NCI-H1436 treated with DMSO at 0.1 percent for 48 hours (cell line): ENCODE measurements at regions not wholly inside any gene's neighbourhood (a gene's known extent, or its start where the extent isn't known, plus 50 kb on each side); places are given as distances from the start of the nearest gene placed in this dataset.

ENCODE experiments used
- DNase-seq: peaks from one replicate; lab custom pipeline; 2025; lab: John Stamatoyannopoulos, UW

DNA sequence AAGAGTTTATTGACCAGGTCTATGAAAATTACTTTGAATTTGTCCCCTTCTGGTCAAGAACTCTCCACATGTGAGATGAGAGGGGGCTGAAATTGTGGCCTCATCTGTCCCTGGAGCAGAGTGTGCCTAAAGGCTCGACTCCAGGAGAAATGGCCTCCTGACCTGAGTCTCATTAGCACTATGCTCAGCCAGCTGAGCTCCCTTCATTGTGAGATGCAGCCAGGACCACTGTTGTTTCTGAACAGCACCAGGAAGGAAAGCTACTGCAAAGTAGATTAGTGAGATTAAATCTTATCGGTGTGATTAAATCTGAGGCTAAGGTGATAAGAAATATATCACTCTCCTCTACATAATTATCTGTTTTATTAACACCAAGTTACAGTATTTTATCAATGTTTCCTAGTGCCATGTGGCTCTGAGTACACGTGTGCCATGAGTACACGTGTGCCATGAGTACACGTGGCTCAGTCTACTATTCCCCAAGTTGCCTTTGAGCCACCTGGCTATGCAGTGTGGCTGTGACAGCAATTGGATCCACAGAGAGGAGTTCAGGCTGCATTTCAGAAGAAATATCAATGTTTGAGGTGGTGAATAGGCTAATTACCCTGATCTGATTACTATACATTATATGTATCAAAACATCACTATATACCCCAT lies 126.9 kb downstream of the IPMK start:
- no peak for DNase-seq

GRCh38 chr10:58140054-58140453 lies 127.6 kb downstream of the IPMK start:
- DNase-seq, result no peak

- DNase-seq, result peak; percentile 84
These were observed 129.9 kb downstream of the IPMK start for GRCh38 chr10:58137813-58138212.

DNA sequence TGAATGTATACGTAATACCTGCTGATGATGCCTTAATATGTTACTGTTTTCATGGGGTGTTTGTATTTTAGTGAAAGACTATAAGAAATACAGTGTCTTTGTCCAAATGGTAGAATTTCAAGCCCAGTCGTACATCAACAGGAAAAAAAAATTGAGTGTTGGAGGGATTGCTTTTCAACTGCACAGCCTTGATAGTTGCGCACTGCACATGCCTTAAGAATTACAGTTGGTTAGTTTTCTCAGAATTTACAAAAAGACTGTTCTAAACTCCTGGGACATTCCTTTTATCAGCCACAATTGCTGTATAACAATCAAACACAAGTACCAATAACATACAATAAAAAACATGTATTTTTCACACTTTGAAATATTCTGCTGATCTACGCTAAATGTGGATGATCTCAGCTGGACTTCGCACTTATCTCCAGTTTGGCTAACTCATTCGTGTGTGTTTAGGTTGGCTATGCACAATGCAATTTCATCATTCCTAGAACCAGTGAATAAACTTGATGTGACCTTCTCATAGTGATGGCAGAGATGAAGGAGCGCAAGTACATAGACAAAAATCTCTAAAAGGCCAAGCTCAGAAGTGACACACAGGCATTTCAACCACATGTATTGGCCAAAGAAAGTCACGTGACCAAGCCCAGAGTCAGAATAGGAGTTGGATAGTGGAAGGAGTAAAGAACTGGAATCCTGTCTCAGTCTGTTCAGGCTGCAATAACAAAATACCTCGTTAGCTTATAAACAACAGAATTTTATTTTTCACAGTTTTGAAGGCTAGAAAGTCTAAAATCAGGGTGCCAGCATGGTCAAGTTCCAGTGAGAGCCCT lies 152.3 kb downstream of the IPMK start:
- DNase-seq, result no peak

GRCh38 chr10:58109731-58110130 lies 158.0 kb downstream of the IPMK start:
- no peak for DNase-seq

DNA sequence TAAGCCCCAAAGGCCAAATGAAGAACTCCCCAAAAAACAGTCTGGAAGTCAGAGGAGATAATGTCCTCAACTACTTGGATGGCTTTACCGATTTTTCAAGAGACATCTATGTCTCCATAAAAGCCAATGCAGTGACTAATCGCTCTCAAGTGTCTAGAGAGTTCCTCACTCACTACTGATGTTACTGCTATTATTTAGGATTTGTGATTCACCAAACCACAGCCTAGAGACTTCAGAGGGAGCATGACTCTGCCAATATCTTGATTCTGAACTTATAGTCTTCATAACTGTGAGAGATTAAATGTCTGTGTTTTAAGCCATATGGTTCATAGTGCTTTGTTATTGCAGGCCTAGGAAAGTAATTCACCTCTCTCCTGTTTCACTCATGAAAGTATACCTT lies 160.2 kb downstream of the IPMK start:
- no peak for DNase-seq

DNA sequence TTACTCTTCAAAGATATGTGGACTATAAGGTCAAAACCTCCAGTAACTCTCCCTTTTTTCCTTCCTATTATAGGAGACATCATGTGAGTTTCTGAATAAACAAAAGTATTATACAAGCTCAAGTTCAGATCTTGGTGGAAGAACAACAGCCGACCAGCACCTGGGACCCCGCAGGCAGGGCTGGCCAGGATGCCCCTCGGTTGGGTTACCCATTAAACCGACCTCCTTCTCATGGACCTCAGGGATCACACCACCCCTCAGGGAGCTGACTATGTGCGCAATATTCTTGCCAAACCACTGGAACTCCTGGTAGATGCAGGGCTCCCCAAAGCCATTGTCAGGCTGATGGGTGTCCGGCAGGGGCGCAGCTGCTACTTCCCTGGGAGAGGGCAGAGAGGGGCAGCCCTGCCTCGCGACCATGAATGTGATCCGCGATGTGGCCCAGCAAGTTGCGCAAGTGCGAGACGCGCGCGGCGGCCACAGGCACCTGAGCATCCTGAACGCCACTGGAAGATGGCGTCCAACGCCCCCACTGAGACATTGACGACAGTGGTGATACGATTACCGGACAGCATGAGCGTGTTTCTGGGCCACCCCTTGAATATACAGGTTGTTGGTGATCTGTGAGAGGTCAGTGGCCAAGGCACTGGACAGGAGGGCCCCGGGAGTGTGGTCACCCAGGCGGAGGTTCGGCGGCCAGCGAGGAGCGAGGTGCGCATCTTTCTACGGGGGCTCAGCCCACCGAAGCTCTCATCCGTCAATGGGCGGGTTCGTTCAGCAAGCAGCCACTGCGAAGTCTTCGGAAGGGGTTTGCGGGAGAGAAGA lies 161.3 kb downstream of the IPMK start:
- no peak for DNase-seq

DNA sequence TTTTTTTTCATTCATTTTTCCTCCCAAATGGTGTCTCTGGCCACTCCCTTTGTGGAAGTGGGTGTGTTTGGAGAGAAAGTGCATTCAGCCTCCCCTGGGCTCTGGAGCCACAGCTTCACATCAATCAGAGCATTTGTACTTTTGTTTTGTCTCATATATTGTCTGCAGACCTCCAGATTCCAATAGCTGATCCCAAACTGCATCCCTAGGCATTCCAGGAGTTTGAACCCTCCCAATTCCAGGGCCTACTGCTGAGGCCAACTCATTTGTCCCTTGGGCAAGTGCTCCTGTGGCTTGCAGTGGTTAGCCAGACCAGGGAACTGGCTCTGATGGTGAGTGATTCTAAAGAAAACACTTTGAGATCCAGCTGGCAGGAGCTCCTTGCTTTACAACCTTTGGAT lies 163.3 kb downstream of the IPMK start:
- DNase-seq, result no peak

GRCh38 chr10:58102897-58103296 lies 164.8 kb downstream of the IPMK start:
- DNase-seq, result no peak

DNA sequence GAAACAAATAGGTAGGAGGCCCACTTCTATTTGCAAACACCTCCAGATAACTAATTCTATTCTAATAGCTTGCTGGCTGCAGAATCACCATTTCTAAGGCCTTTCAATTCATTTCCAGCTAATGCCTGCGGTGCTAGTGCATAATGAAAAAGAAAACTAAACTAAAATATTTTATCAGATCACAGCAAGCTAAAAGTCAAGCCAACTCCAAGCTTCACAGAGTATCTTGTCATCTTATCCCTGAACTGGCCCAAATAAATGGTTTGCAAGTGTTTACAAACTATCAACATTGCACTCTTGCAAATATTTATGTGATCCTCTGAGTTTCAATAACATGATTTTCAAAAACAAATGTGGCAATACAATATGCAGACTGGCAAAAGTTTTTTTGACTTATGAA lies 166.0 kb downstream of the IPMK start:
- no peak for DNase-seq

DNA sequence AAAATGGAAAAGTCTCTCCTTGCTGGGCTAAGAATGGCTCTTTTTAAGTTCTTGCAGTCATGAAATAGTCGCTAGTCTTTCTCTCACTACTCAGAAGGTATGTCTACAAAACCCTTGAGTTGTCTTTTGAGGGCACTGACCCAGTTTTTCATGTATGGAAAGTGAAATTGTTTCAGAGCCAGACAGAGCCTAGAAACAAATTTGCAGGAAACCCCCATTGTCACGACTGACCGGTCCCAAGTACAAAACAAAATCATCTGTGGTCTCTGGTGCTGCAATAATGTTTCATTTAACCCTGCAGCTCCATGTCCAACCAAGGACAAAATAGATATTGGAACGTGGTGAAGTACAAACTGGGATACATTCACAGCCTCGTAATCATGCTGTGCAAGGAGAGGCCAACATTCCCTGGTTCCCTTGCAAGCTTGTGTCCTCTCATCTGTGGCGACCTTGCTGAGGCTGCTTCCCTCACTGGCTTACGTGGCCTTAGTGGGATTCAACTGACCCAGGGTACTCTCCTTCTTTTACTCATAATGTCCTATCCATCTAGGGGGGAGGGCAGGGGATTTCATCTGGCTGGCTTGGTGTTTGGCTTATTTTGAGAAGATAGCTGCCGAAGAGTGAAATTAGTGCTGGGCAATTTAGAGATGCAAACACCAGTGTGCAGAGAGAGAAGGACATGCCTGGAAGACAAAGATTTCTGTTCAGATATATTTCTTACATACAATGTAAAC lies 172.5 kb downstream of the IPMK start:
- no peak for DNase-seq

DNA sequence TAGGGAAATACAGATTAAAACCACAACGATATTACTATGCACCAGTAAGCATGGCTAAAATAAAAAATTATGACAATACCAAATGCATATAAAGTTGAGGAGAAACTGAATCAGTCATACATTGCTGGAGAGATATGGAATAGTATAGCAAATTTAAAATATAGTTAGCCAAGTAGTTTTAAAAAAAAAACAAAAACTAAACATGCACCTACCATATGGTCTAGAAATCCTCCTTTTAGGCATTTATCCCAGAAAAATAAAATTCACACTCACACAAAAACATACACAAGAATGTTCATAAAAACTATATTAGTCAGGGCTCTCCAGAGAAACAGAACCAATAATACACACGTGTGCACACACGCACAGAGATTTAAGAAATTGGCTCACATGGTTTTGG lies 175.8 kb downstream of the IPMK start:
- no peak for DNase-seq

DNA sequence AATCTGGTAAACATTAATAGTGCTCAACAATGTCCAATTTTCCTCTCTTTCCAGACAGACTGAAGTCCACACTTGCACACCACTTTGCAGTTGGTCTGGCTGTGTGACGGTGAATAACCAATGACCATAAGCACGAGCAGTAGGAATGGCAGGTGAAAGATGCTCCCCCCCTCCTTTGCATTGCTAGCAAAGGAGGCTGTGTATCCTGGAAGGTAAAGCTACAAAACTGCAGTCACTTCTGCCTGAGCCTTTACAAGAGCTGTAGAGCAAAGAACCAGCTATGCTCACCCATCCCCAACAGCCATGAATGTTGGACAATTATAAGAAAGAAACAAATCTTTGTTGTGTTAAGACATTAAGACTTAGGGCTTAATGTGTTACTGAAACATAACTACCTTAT lies 178.0 kb downstream of the IPMK start:
- no peak for DNase-seq

GRCh38 chr10:58087896-58088295 lies 179.8 kb downstream of the IPMK start:
- no peak for DNase-seq

GRCh38 chr10:58086763-58087150 lies 180.9 kb downstream of the IPMK start:
- DNase-seq, result no peak

- DNase-seq, result no peak
These were observed 181.4 kb downstream of the IPMK start for GRCh38 chr10:58086144-58086762.

- no peak for DNase-seq
These were observed 185.4 kb downstream of the IPMK start for GRCh38 chr10:58082248-58082647.

- DNase-seq, result no peak
These were observed 186.3 kb downstream of the IPMK start for GRCh38 chr10:58081353-58081752.

DNA sequence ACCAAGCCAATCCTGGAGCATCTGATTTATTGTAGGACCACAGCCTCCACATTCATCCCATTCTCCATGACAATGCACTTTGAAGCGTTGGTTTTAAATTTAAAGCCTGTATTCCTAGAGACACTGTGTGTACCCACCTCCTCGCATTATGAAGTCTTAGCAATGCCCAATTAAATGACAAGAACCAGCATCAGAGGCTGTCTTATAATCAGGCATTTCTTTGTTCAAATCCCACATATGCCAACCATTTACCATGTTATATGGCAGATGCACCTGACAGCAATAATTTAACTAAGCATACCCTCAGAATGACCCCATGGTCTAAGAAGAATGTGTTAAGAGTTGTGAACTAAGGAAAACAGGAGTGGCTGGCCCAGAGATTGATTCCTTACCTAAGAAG lies 188.2 kb downstream of the IPMK start:
- no peak for DNase-seq

DNA sequence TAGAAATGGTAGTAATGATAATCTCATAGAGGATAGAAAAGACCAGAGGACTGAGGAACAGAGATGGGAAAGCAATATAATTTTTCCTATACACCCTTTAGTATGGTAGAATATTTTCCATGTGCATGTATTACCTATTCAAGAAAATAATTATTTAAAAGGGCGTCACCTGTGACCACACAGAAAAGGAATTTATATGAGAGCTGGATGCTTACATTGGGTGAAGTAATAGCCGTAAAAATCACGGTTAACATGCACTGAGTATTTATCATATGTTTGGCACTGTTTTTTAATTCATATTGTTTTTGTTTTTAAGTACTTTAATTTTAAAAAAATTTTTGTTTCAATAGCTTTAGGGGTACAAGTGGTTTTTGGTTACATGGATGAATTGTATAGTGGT lies 195.1 kb downstream of the IPMK start:
- no peak for DNase-seq

GRCh38 chr10:58070956-58071355 lies 196.7 kb downstream of the IPMK start:
- DNase-seq, result no peak

DNA sequence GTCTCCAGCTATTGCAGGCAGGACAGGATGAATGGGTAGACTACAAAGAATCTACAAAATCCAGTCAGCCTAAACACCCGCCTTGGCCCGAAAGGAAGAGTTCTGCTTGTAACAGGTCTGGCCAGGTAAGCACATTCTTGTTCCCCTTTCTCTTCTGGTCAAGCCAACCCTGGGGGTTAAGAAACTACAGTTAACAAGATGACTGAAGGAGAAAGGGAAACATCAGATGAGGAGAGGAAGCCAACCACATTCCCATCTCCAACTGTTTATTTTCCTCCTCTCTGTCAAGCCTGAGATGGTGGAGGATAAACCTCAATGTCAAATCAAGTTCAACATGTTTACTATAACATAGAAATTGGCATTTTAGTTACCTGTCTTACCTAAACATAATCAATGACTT lies 198.9 kb downstream of the IPMK start:
- no peak for DNase-seq
